Adrenal gland (tissue), 9 donors: ENCODE measurements at regions not wholly inside any gene's neighbourhood (a gene's known extent, or its start where the extent isn't known, plus 50 kb on each side); places are given as distances from the start of the nearest gene placed in this dataset.
"Not testable (repeated sequence)": the region's sequence is repeated elsewhere in the genome, so short reads cannot be mapped to it uniquely, and the experiment has no call there.

ENCODE experiments used
- DNase-seq, 7 donors: peaks; one replicate each; pipeline ENCODE4 v3.0.0-alpha.2; 2019 to 2020
- H3K27ac ChIP-seq, 5 donors: fragments of 200-600 bp; sonication (generic) in 4 of 5; 1 replicate in 3 of 5; 2 replicates in 2 of 5; pipeline versions ENCODE4 v1.5.1 to v1.8.0; 2016 to 2020; ENCODE audit warnings: mild to moderate bottlenecking in 1 of 5
- H3K27me3 ChIP-seq: fragments of 200-600 bp; 2 replicates; pipeline ENCODE4 v1.8.0; 2021
- H3K36me3 ChIP-seq, 2 donors: fragments of 200-600 bp; replicated peaks in 1 of 2; 1 replicate in 1 of 2; 2 replicates in 1 of 2; pipeline versions ENCODE4 v1.5.1 to v1.8.0; 2018 to 2022
- H3K4me1 ChIP-seq, 2 donors: fragments of 200-600 bp; replicated peaks in 1 of 2; 1 replicate in 1 of 2; 2 replicates in 1 of 2; pipeline versions ENCODE4 v1.5.1 to v1.8.0; 2018 to 2021
- H3K4me3 ChIP-seq, 4 donors: fragments of 200-600 bp; sonication (generic) in 3 of 4; one replicate each; pipeline ENCODE4 v1.5.1; 2016 to 2018
- H3K9me3 ChIP-seq, 3 donors: fragments of 200-600 bp; sonication (generic) in 1 of 3; replicated peaks in 1 of 3; 1 replicate in 2 of 3; 2 replicates in 1 of 3; pipeline versions ENCODE4 v1.5.1 to v1.8.0; 2016 to 2021
- POLR2A ChIP-seq, 2 donors: fragments of 450-650 bp; IDR thresholded peaks; one replicate each; pipeline ENCODE4 v1.6.1; 2017; ENCODE audit warnings: antibody characterized with exemption in 2 of 2, mild to moderate bottlenecking in 2 of 2, moderate library complexity in 1 of 2
- WGBS, 4 donors: extraction: QIAGEN DNeasy Blood & Tissue Kit in 2 of 4; methylation state at CpG; one replicate each; pipeline versions ENCODE4 v1.1.5 to v1.1.7; 2013 to 2017; 5-methylcytosine and 5-hydroxymethylcytosine counted together
- intact Hi-C, 2 donors: fragments of 100-400 bp; cut with DNase I; formaldehyde crosslinking; loops; one replicate each; pipeline versions ENCODE4 v1.14.1 to v1.15.0; 2022 to 2023
- TF ChIP-seq, protein P1 (sequence below), 6 experiments: fragments of 450-650 bp in 4 of 6; fragments of 200-600 bp in 2 of 6; sonication (generic) in 1 of 6; IDR thresholded peaks; 1 replicate in 5 of 6; 2 replicates in 1 of 6; pipeline versions ENCODE4 v1.5.1 to v1.8.0; 2016 to 2021; ENCODE audit warnings: antibody characterized with exemption in 6 of 6, mild to moderate bottlenecking in 2 of 6, moderate library complexity in 1 of 6
- donor health status: healthy with polysubstance abuse.
- donor health status: Bipolar disorder and iron deficiency.
- donor health status: DM: yes; HTN: yes; CAD: no.
- donor health status: DM: no; HTN: no; CAD: no.
- donor health status: DM: no; HTN: no; CAD: no.

- intact Hi-C loops = no loop called here
- Histone ChIP-seq H3K9me3 (no peaks in the 10 kb centered on the region), H3K4me3 (no peak overlapping the region), H3K4me1 (no peaks in the 10 kb centered on the region), H3K36me3 (no peaks in the 10 kb centered on the region), H3K27me3 (no peaks in the 10 kb centered on the region), H3K27ac (no peak overlapping the region)
- WGBS, 4 donors = 78 to 88% (median 81%) methylated on average over 4 of the region's 4 CpGs
- TF ChIP-seq, protein P1, sequence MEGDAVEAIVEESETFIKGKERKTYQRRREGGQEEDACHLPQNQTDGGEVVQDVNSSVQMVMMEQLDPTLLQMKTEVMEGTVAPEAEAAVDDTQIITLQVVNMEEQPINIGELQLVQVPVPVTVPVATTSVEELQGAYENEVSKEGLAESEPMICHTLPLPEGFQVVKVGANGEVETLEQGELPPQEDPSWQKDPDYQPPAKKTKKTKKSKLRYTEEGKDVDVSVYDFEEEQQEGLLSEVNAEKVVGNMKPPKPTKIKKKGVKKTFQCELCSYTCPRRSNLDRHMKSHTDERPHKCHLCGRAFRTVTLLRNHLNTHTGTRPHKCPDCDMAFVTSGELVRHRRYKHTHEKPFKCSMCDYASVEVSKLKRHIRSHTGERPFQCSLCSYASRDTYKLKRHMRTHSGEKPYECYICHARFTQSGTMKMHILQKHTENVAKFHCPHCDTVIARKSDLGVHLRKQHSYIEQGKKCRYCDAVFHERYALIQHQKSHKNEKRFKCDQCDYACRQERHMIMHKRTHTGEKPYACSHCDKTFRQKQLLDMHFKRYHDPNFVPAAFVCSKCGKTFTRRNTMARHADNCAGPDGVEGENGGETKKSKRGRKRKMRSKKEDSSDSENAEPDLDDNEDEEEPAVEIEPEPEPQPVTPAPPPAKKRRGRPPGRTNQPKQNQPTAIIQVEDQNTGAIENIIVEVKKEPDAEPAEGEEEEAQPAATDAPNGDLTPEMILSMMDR (IDR thresholded peaks at IDR 0.05) = no peak
- no peak for TF ChIP-seq POLR2A (IDR thresholded peaks at IDR 0.05)
- no peak for DNase-seq
Measured at GRCh38 chr9:100653643-100654334, 75.9 kb downstream of the CAVIN4 start.

GRCh38 chr9:100656851-100657250 is 79.0 kb downstream of the CAVIN4 start:
- H3K9me3 ChIP-seq, H3K4me1 ChIP-seq, intact Hi-C loops, H3K27me3 ChIP-seq, H3K4me3 ChIP-seq, H3K36me3 ChIP-seq, H3K27ac ChIP-seq, DNase-seq: not testable (repeated sequence)
- 55 to 72% (median 64%) methylated on average over 1 to 2 of the region's 2 CpGs for WGBS, 4 donors

GRCh38 chr9:100661668-100662067 is 83.8 kb downstream of the CAVIN4 start:
- intact Hi-C loops = no loop called here
- Histone ChIP-seq H3K27ac (no peak overlapping the region), H3K36me3 (no peaks in the 10 kb centered on the region), H3K4me1 (no peaks in the 10 kb centered on the region), H3K4me3 (no peak overlapping the region), H3K27me3 (no peaks in the 10 kb centered on the region), H3K9me3 (no peaks in the 10 kb centered on the region)
- TF ChIP-seq, protein P1 (IDR thresholded peaks at IDR 0.05) = no peak
- no peak for TF ChIP-seq POLR2A (IDR thresholded peaks at IDR 0.05)
- no peak for DNase-seq
- 57 to 71% (median 65%) methylated on average over 3 of the region's 3 CpGs for WGBS, 4 donors

- Histone ChIP-seq H3K27me3 (no peaks in the 10 kb centered on the region), H3K36me3 (no peaks in the 10 kb centered on the region), H3K27ac (no peak overlapping the region), H3K4me1 (no peaks in the 10 kb centered on the region), H3K4me3 (no peak overlapping the region), H3K9me3 (no peaks in the 10 kb centered on the region)
- intact Hi-C loops = no loop called here
- DNase-seq = no peak
- WGBS, 4 donors = 0 to 7% (median 4%) methylated on average over 1 of the region's 1 CpG
- TF ChIP-seq, protein P1 (IDR thresholded peaks at IDR 0.05) = no peak
- no peak for TF ChIP-seq POLR2A (IDR thresholded peaks at IDR 0.05)
Measured at GRCh38 chr9:100662122-100662521, 84.2 kb downstream of the CAVIN4 start.

DNA sequence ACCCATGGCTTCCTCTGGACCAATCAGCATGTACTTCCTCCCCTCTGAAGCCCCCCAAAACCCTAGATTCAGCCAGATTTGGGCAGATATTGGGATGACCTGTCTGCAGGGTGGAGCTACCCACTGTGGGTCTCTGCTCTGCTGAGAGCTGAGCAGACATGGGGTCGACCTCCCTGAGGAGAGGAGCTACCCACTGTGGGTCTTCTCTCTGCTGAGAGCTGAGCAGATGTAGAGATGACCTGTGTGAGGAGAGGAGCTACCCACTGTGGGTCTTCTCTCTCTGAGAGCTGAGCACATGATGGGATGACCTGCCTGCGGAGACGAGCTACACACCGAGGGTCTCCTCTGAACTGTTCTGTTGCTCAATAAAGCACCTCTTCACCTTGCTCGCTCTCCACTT is 89.6 kb downstream of the CAVIN4 start:
- Histone ChIP-seq H3K27me3 (no peaks in the 10 kb centered on the region), H3K4me1 (no peaks in the 10 kb centered on the region), H3K4me3 (no peak overlapping the region), H3K36me3 (no peaks in the 10 kb centered on the region), H3K9me3 (no peaks in the 10 kb centered on the region), H3K27ac (no peak overlapping the region)
- no peak for DNase-seq
- no peak for TF ChIP-seq POLR2A (IDR thresholded peaks at IDR 0.05)
- TF ChIP-seq, protein P1 (IDR thresholded peaks at IDR 0.05) = no peak
- intact Hi-C loops = no loop called here
- WGBS, 4 donors = 68 to 77% (median 70%) methylated on average over 5 of the region's 5 CpGs
